GM18520 (cell line): ENCODE measurements at regions not wholly inside any gene's neighbourhood (a gene's known extent, or its start where the extent isn't known, plus 50 kb on each side); places are given as distances from the start of the nearest gene placed in this dataset.
"Not testable (repeated sequence)": the region's sequence is repeated elsewhere in the genome, so short reads cannot be mapped to it uniquely, and the experiment has no call there.

Experiments
- ATAC-seq: cut with Tn5 transposase; IDR thresholded peaks from one replicate; pipeline ENCODE4 v1.9.1; 2021; ENCODE audit not compliant: unreplicated experiment

DNA sequence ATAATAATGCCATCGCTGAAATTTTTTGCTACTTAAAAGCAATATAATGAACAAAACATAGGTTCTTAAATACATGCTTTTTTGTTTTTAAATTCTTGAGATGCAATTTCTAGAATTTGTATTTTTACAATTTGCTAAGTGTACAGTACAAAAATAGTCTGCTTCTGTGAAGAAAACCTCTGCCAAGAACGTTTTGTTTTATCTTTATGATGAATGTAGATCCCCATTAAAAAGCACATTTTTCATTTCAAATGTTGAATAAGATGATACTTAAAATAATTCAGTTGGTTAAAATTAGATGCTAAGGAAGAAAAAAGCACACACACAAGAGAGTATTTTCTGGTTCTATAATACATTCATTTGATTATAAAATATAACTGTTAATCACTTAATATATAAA lies 1358.5 kb upstream of the CITED2 start:
- ATAC-seq: no peak

DNA sequence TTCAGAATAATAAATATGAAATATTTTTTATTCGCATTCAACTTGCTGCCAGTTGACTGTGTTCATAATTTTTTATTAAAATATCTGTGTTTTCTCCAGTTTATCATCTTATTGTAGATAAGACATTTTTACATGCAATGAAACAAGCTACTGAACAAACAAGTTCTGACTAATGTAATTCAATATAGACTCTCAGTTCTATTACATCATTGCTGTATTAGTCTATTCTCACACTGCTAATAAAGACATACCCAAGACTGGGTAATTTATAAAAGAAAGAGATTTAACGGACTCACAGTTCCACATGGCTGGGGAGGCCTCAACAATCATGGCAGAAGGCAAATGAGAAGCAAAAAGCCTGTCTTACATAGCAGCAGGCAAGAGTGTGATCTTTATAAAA lies 1357.7 kb upstream of the CITED2 start:
- no peak for ATAC-seq

DNA sequence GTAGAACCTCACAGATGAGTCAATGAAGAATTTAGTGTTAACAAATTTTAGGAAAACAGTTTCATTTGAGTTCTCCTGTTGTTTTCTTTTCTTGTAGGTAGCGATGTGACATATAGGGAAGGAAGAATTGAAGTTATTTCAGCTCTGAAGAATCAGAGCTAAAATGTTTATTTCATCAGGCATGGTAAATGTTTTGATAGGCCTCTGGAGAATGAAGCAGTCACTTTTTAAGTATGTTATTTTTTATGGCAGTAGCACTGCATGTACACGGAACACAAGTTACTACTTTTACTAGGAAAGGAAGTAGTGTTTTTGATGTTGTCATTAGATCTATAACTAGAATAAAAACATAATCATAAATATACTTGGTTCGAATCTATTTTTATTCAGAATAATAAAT lies 1357.3 kb upstream of the CITED2 start:
- no peak for ATAC-seq

DNA sequence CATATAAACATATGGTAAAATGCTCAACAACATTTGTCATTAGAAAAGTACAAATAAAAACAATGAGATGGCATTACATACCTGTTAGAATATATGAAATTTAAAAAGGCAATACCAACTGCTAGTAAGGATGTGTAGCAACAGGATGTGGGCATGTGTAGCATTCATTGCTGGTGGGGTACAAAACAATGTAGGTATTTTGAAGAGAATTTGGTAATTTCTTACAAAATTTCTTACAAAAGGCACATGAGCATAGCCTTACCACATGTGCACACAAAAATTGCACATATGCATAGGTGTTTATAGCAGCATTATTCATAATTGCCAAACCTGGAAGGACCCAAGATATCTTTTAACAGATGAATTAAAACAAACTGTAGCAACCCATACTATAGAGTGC lies 1355.1 kb upstream of the CITED2 start:
- ATAC-seq: no peak

DNA sequence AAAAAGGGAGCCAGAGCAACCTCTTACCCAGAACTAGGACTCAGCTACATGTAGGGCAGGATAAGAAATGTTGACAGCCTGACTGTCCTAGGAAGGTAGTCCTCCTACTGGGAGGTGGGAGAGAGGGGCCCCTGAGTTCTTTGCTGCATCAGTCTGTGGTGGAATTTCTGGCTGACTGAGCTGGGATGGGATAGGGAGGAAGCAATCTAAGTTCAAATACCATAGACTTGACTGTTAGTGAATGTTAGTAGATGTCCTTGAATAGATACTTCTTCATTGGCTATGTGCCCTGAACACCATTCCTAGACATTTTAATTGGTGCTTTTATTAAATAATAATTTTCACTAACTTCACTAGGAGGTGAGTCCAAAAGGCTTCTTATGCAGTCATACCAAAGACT lies 1343.6 kb upstream of the CITED2 start:
- ATAC-seq: no peak

DNA sequence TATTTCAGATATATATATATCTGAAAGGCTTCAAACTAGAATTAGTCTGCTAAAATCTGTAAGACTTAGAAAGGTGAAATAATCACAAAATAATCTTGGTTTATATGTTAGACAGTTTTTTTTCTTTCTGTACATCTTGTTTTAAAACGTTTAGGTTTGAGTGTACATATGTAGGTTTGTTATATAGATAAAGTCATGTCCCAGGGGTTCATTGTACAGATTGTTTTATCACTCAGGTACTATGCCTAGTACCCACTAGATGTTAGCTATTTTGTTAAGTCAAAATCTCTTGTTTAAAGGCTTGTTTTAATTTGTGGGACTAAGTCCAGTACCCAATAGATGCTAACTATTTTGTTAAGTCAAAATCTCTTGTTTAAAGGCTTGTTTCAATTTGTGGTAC lies 1339.0 kb upstream of the CITED2 start:
- no peak for ATAC-seq

DNA sequence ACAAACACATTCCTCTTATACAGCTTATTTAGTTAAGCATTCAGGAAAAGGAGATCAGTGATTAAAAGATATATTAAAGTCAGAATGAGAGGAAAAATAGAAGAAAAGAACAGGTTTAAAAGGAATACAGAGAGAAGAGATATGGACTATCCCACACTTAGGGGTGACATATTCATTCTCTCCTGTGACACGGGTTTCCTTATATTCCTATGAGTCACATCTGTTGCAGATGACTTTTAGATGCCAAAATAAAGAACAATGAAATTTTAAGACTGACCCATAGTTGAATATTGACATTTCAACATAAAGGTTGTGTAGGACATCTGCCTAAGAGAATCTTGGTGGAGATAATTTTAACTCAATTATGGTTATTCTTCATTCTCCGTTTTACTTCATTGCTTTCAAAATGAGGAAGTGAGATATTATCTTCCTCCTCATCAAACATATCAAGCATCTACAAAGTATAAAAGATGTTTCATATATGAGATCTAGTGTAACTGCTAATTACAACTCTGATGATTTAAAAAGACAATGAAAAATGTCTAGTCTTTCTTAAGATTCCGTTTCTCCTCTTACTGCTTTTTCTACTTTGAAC lies 1336.7 kb upstream of the CITED2 start:
- no peak for ATAC-seq

DNA sequence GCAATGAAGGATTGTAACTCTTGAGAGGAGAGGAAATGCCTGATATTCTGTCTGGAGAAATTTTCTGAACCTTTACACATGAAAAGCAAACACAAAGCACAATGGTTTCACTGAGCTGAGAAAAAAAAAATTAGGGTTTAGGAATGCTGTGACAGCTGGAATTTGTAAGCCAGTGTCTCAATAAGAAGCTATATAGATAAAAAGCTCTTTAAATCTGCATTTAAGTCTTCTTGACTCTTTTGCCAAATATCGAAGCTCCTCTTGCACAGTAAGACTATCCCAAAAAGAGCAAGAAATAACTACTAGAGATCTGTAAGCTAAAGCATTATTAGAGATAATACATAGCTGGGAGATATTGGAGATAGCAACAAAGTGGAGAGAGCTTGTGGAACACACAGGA lies 1334.0 kb upstream of the CITED2 start:
- ATAC-seq: no peak

DNA sequence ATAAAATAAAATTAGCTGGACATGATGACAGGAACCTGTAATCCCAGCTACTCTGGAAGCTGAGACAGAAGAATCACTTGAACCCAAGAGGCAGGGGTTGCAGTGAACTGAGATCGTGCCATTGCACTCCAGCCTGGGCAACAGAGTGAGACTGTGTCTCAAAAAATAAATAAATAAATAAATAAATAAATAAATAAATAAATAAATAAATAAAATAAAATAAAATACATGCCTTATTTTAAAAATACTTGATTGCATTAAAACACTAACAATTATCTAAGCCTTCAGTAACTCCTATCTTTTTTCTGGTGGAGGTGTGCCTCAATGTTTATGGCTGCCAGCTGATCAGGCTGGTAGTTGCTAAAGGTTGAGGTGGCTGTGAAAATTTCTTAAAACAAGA lies 1329.6 kb upstream of the CITED2 start:
- not testable (repeated sequence) for ATAC-seq

DNA sequence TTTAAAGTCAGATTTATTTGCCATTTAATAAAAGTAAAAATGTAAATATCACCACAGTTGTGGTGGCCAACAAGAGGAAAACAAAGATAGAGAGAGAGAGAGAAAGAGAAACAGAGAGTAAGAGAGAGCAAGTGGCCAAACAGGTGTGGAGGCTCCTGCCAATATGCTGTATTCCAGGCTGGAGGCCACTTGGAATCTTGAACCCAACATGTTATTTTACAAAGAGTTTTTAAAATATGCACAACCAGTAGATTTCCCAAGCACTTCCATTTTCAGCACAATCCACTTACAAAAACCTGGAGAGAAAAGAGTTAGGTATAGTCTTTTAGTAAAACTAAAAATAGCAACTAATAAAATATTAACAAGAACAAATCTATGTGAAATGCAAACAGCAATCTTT lies 1323.1 kb upstream of the CITED2 start:
- no peak for ATAC-seq

DNA sequence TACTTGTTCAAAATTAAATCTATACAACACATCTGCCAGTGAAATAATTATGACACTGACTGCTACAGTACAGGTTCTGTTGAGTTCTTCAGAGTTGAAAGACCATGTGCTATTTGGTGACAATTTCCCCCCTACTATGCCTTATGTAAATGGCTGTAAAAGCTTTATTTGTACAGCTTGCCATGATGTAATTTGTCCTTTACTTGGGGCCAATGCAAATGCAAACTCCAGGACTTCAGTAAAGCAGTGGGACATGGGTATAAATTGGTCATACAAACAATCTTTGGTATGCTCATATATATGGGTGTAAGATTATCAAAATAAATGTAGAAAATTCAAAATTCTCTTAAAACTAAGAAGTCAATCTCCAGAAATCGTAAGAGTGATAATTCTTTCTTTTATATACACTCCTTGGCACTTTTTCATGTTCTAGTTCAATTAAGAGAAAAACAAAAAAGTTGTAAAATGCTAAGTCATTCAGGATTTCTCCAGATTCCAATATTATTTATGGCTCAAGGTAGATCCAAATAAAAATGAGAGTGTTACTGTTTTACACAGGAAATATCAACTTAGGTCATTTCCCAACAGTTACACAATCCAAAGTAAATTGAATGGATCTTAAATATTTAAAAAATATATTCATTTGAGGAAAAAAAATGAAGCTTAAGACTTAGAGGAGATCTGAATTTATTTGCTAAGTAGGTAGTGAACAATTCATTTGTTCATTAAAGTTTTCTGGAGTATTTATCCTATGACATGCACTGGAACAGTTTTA lies 1310.5 kb upstream of the CITED2 start:
- no peak for ATAC-seq

DNA sequence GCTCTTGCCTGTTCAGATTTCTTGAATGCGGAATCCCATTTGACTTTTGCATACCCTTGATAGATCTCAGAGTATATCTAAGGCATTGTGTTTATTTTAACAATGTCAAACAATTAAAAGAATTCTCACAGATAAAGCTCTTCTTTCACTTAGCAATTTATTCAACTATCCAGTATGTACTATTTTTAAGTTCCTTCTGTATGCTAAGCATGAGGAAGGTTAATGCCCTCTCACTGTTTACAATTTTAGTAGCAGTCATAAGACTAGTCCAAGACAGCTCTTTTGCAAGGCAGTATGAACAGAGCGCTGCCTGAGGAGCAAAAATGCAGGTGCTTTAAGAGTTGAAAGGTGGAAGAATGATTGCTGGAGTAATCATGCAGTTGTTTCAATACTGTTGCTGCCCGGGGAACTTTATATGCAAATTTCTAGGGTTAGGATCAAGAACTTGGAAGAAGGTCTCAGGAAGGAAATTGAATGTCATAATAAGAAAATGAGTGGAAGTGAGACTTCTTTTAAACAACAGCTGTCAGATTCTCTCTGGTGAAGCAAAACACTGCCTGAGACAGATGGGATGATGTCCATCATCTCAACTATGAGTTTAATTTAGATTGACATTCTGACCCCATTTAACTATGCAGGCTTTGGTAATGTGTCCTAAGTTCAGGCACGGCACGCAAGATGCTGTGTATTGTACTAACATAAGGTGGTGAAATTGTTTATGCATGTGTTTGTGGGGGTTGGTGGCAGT lies 1303.5 kb upstream of the CITED2 start:
- ATAC-seq: no peak

DNA sequence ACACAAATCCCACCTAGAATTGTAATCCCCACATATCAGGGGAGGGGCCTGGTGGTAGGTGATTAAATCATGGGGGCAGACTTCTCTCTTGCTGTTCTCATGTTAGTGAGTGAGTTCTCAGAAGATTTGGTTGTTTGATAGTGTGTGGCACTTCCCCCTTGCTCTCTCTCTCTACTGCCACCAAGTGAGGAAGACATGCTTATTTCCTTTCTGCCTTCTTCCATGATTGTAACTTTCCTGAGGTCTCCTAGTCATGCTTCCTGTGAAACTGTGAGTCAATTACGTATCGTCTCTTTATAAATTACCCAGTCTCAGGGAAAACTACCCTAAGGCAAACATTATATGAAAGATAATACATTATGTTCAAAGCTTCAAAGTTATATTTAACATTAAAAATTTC lies 1297.5 kb upstream of the CITED2 start:
- ATAC-seq: no peak

DNA sequence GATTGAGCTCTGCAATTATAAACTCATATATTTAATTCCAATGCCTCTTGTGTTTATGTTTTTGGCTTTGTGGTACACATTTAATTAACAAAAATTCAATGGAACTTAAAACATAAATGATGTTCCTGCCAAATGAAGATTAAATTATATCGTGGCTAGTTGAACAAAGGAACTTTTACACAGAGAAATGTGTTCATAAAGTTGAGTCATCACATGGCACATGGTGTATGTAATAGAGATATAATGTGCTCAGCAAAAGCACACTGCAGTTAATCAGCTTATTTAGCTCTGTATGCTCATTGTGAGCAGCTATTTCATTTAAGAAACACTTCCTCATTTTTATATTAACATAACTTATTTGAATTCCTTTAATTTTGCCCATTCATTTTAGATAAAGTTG lies 1295.6 kb upstream of the CITED2 start:
- ATAC-seq: no peak

DNA sequence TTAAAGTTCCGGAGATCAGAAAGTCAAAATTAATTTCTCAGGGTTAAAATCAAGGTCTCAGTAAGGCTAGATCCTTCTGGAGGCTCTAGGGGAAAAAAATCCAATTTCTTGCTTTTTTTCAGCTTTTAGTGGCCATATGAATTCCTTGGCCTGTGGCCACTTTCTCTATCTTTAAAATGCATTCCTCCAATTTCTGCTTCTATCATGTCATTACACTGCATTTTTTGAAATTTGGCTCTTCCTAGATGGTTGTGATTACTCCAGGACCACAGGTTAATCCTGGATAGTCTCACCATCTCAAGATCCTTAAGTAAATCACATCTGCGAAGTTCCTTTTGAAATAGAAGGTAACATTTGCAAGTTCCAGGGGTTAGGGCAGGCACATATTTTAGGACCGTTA lies 1294.9 kb upstream of the CITED2 start:
- no peak for ATAC-seq

DNA sequence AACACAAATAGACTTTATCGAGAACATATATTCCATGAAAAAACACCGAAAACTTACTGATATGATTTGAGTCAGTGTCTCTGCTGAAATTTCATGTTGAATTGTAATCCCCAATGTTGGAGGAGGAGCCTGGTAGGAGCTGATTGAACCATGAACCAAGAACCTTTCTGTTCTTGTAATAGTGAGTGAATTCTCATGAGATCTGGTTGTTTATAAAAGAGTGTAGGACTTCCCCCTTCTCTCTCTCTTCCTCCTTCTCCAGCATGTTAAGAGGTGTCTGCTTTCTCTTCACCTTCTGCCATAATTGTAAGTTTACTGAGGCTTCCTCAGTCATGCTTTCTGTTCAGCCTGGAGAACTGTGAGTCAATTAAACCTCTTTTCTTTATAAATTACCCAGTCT lies 1289.3 kb upstream of the CITED2 start:
- no peak for ATAC-seq

DNA sequence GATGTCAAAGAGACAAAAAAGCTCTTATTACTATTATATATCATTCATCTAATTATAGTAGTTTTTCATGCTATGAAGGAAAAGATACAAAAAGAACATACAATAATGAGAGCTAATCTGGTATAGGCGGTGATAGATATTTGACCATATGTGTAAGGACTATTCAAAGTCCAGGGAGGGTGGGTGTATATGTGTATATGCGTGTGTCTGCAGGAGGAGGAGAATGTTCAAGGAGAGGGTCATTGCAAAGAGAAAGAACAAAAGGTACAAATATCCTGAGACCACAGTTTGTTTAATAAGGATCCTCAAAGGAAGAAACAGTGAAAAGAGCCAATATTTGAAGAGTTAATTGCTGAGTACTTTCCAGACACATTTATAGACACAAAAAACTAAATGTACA lies 1288.6 kb upstream of the CITED2 start:
- ATAC-seq: no peak

DNA sequence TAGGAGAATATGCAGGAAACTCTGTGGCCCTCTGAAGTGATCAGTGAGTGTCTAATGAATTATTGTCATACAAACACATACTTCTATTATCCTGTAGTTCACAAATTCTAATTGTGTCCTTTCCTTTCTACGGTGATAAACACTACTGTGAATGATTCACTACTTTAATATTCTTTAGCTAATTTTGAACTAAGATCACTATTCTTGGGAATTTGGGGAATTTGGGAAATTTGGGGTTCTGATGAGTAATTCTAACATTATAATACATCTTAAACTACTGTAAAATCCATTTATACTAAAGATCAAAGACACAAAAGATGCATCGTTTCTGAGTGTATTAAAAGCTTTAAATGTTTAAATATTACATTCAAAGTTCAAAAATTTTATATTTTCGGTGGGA lies 1287.2 kb upstream of the CITED2 start:
- no peak for ATAC-seq

DNA sequence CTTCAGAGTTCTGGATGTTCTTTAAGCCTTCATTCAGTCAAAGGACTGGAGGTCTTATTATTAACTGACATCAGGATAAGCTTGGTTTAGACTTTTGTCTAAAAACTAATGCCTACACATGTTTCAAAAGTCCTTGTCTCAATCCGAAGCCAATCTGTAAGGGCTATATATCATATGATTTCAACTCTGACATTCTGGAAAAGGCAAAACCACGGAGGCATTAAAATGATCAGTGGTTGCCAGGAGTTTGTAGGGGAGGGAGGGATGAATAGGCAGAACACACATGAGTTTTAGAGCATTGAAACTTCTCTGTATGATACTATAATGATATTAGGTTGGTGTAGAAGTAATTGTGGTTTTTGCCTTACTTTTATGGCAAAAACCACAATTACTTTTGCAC lies 1285.8 kb upstream of the CITED2 start:
- ATAC-seq: no peak

DNA sequence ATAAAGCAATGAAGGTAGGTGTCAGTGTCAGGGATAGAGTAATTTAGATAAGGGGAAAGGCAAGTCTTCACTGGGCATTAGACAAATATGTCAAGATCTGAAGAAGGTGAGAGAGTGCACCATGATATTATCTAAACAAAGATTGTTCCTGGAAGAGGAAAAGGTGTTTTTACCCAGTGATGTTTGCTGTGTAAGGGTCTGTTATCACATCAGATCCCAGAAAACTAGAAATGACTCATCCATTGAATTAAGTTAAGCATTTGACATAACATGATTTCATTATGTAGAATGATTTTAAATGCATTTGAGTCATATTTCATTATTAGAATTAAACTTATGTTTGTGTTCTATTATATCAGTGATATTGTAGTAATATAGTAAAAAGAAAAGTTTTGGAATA lies 1279.5 kb upstream of the CITED2 start:
- ATAC-seq: no peak

DNA sequence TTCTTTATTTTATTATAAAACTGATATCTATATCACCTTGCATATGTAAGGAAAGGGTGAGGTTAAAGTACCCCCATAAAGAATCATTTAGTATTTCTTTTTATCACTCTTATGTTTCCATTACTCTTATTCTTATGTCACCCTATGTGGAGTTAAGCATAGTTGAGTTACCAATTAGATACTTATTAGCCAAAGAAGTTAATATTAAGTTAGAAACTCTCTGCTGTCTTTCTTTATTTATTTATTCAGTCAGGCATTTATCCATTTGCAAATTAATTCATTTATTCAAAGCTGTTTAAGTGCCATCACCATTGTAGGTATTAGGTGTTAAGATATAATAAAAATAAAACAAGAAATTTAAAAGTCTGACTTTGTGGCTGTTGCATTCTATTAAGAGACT lies 1279.1 kb upstream of the CITED2 start:
- no peak for ATAC-seq

DNA sequence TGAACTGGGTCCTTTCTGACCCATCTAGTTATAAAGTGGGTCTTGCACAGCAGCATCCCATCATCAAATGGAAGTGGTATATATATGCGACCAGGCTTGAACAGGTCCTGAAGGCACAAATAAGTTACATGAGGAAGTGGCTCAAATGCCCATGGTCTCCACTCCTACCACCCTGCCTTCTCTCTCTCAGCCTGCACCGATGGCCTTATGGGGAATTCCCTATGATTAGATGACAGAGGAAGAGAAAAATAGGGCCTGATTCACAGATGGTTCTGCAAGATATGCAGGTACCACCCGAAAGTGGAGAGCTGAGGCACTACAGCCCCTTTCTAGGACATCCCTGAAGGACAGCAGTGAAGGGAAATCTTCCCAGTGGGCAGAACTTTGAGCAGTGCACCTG lies 1275.1 kb upstream of the CITED2 start:
- ATAC-seq: not testable (repeated sequence)
